ENCODE measurements at regions not wholly inside any gene's neighbourhood (a gene's known extent, or its start where the extent isn't known, plus 50 kb on each side); places are given as distances from the start of the nearest gene placed in this dataset.

- TF ChIP-seq EZH2 (conservative IDR thresholded peaks at IDR 0.05; ENCODE audit: low read depth, low read length): no peak
- no peak for TF ChIP-seq ZNF549 (CRISPR knock-in tag; IDR thresholded peaks at IDR 0.05)
- no peak for TF ChIP-seq ZNF343 (CRISPR knock-in tag; IDR thresholded peaks at IDR 0.05)
- TF ChIP-seq E2F5 (CRISPR knock-in tag; conservative IDR thresholded peaks at IDR 0.05): no peak
- no peak for TF ChIP-seq GATA4 (IDR thresholded peaks at IDR 0.05; ENCODE audit: borderline replicate concordance, low read depth)
- TF ChIP-seq NFIB (CRISPR knock-in tag; IDR thresholded peaks at IDR 0.05; ENCODE audit: borderline replicate concordance): no peak
- no peak for TF ChIP-seq SCMH1 (CRISPR knock-in tag; IDR thresholded peaks at IDR 0.05; ENCODE audit: borderline replicate concordance)
Measured at GRCh38 chr20:7171911-7172310, 404.4 kb downstream of the BMP2 start (continued).

- FAIRE-seq: no peak
- no peaks in the 10 kb centered on the region for H3K27me3 ChIP-seq (ENCODE audit: control insufficient read depth in 1 of 2, insufficient read depth in 2 of 2, low read length in 2 of 2)
- peaks cover 45% of the 10 kb centered on the region for H3K9me3 ChIP-seq (ENCODE audit: low read length)
- no peaks in the 10 kb centered on the region for H3K36me3 ChIP-seq (replicated peaks in 1 of 2; ENCODE audit: control insufficient read depth in 1 of 2, insufficient read depth in 2 of 2, low read length in 2 of 2)
- H2AFZ ChIP-seq (ENCODE audit: low read length): no peak overlapping the region
- H3K27ac ChIP-seq (ENCODE audit: extremely low read length, insufficient read depth, low read length): no peak overlapping the region
- no peak overlapping the region for H3K9ac ChIP-seq (ENCODE audit: insufficient read depth, low read depth, low read length)
- POLR2A ChIA-PET: no interaction called here
- no peak overlapping the region for H3K4me2 ChIP-seq (ENCODE audit: low read depth, low read length)
- WGBS (ENCODE audit: low lambda C conversion rate): 64% methylated on average over 2 of the region's 2 CpGs
- ATAC-seq: no peak
- DNase-seq (ENCODE audit: low spot score): no peak
- no peaks in the 10 kb centered on the region for H4K20me1 ChIP-seq (ENCODE audit: insufficient read depth, low read length)
- intact Hi-C loops (cut with micrococcal nuclease; ENCODE audit: unreplicated experiment): no loop called here
- H3K4me3 ChIP-seq (replicated peaks in 1 of 3; ENCODE audit: insufficient read depth in 1 of 3, low read depth in 2 of 3, low read length in 3 of 3): no peak overlapping the region
- H3K79me2 ChIP-seq (ENCODE audit: insufficient read depth, low read length): no peaks in the 10 kb centered on the region
- CTCF ChIA-PET (ENCODE audit: low intra/inter-chr PET ratio, low total read pairs): no interaction called here
- in situ Hi-C loops (cut with HindIII; ENCODE audit: extremely low pct_ligation_motif_present, low pct_unique_long_range_greater_than_20kb): no loop called here
- no TSS peak for BruUV-seq (replicated peaks)
- H3K4me1 ChIP-seq (ENCODE audit: insufficient read depth, low read length): no peaks in the 10 kb centered on the region
- TF ChIP-seq DNMT3B (CRISPR knock-in tag; conservative IDR thresholded peaks at IDR 0.05) (no peak), CTCF (CRISPR knock-in tag; IDR thresholded peaks at IDR 0.05) (no peak), THAP9 (CRISPR knock-in tag; IDR thresholded peaks at IDR 0.05; ENCODE audit: borderline replicate concordance) (no peak), PAXIP1 (CRISPR knock-in tag; conservative IDR thresholded peaks at IDR 0.05) (no peak), IRF2 (CRISPR knock-in tag; IDR thresholded peaks at IDR 0.05) (no peak), PCBP2 (optimal IDR thresholded peaks at IDR 0.05; ENCODE audit: low read depth, low read length, poor library complexity, severe bottlenecking) (no peak), ZNF878 (CRISPR knock-in tag; IDR thresholded peaks at IDR 0.05) (no peak), ZNF619 (CRISPR knock-in tag; IDR thresholded peaks at IDR 0.05) (no peak)
Measured at GRCh38 chr20:7174554-7174953, 407.1 kb downstream of the BMP2 start.
